HCT116 (cell line): ENCODE measurements at regions not wholly inside any gene's neighbourhood (a gene's known extent, or its start where the extent isn't known, plus 50 kb on each side); places are given as distances from the start of the nearest gene placed in this dataset.

Experiments
- ATAC-seq: fragments of 200-7000 bp; cut with Tn5 transposase; 2 replicates; pipeline ENCODE4 v1.9.1; 2020; ENCODE audit warnings: mild to moderate bottlenecking, moderate library complexity
- BruUV-seq: library from RNA; stranded (reverse); fragments of 400-500 nt; replicated peaks from 2 replicates; lab custom pipeline; 2021; lab: Mats Ljungman, UMichigan
- CTCF ChIA-PET: fragments of 300-600 bp; sonication (Branson Sonifier 250); formaldehyde crosslinking; loops from one replicate; lab custom pipeline; 2021; ENCODE audit warnings: antibody characterized with exemption; lab: Charles Lee
- POLR2A ChIA-PET: fragments of 300-600, 350-600 bp; sonication (Branson Sonifier 250); formaldehyde crosslinking; loops from one replicate; lab custom pipeline; 2021; ENCODE audit warnings: antibody characterized with exemption; lab: Charles Lee
- RAD21 ChIA-PET, 2 experiments: fragments of 300-600 bp; sonication (Branson Sonifier 250); formaldehyde crosslinking; loops; one replicate each; lab custom pipeline; 2023; ENCODE audit warnings: low total read pairs in 2 of 2; ENCODE audit not compliant: uncharacterized antibody in 2 of 2, unreplicated experiment in 2 of 2, low non-redundant PET in 1 of 2; lab: Charles Lee
- DNase-seq: peaks from one replicate; pipeline ENCODE4 v3.0.0-alpha.2; 2010; ENCODE audit warnings: low read depth, low spot score
- H2AFZ ChIP-seq: fragments of 200-600 bp; shearing (Covaris generic), sonication (generic); 2 replicates; pipeline ENCODE4 v1.6.1; 2017; ENCODE audit warnings: low read depth, mixed run types, mixed read lengths, antibody characterized with exemption, low read length; ENCODE audit not compliant: poor library complexity, severe bottlenecking
- H3K27ac ChIP-seq: 2 replicates; pipeline ENCODE4 v1.5.1; 2012; ENCODE audit warnings: low read depth, low read length
- H3K27me3 ChIP-seq: fragments of 200-600 bp; sonication (generic); 2 replicates; pipeline ENCODE4 v1.6.1; 2016; ENCODE audit warnings: mixed run types, low read length, mixed read lengths; ENCODE audit not compliant: insufficient read depth
- H3K36me3 ChIP-seq, 2 experiments: fragments of 200-500 bp in 1 of 2; fragments of 200-600 bp in 1 of 2; sonication (Bioruptor generic) in 1 of 2; sonication (generic) in 1 of 2; 2 replicates each; pipeline versions ENCODE4 v1.5.1 to v1.6.1; 2014 to 2016; ENCODE audit warnings: low read length in 2 of 2, inconsistent platforms in 1 of 2, mixed read lengths in 1 of 2, mixed run types in 1 of 2; ENCODE audit not compliant: insufficient read depth in 2 of 2, control insufficient read depth in 1 of 2
- H3K4me1 ChIP-seq, 2 experiments: fragments of 200-600 bp in 1 of 2; sonication (generic) in 1 of 2; 2 replicates each; pipeline versions ENCODE4 v1.5.1 to v1.6.1; 2012 to 2017; ENCODE audit warnings: low read length in 2 of 2, inconsistent platforms in 1 of 2, mild to moderate bottlenecking in 1 of 2, mixed read lengths in 1 of 2, mixed run types in 1 of 2, moderate library complexity in 1 of 2; ENCODE audit not compliant: insufficient read depth in 2 of 2, control insufficient read depth in 1 of 2
- H3K4me2 ChIP-seq: fragments of 200-600 bp; sonication (generic); 2 replicates; pipeline ENCODE4 v1.6.1; 2017; ENCODE audit warnings: mixed run types, low read length, mixed read lengths
- H3K4me3 ChIP-seq, 2 experiments: fragments of 200-600 bp in 1 of 2; sonication (generic) in 1 of 2; replicated peaks in 1 of 2; 2 replicates each; pipeline ENCODE4 v1.5.1; 2011 to 2016; ENCODE audit warnings: low read length in 2 of 2, control low read depth in 1 of 2, low read depth in 1 of 2, mild to moderate bottlenecking in 1 of 2, mixed read lengths in 1 of 2, mixed run types in 1 of 2
- H3K79me2 ChIP-seq: fragments of 200-600 bp; sonication (generic); 2 replicates; pipeline ENCODE4 v1.6.1; 2017; ENCODE audit warnings: mild to moderate bottlenecking, mixed run types, low read length, moderate library complexity, mixed read lengths; ENCODE audit not compliant: insufficient read depth
- H3K9ac ChIP-seq: fragments of 200-600 bp; sonication (generic); 2 replicates; pipeline ENCODE4 v1.6.1; 2016; ENCODE audit warnings: low read length, mixed read lengths
- H3K9me2 ChIP-seq: fragments of 200-600 bp; sonication (generic), shearing (Covaris generic); 2 replicates; pipeline ENCODE4 v1.6.1; 2017; ENCODE audit warnings: mixed run types, mild to moderate bottlenecking, moderate library complexity; ENCODE audit not compliant: insufficient read depth
- H3K9me3 ChIP-seq, 2 experiments: fragments of 200-500 bp in 1 of 2; fragments of 200-600 bp in 1 of 2; sonication (Bioruptor generic) in 1 of 2; sonication (generic) in 1 of 2; 2 replicates each; pipeline ENCODE4 v1.6.1; 2014 to 2017; ENCODE audit warnings: low read length in 2 of 2, mixed read lengths in 2 of 2, inconsistent platforms in 1 of 2, low read depth in 1 of 2, mild to moderate bottlenecking in 1 of 2, mixed run types in 1 of 2, moderate library complexity in 1 of 2; ENCODE audit not compliant: control insufficient read depth in 1 of 2, insufficient read depth in 1 of 2
- H4K20me1 ChIP-seq: fragments of 200-600 bp; sonication (generic), shearing (Covaris generic); 2 replicates; pipeline ENCODE4 v1.6.1; 2017; ENCODE audit warnings: mixed run types, mild to moderate bottlenecking, moderate library complexity; ENCODE audit not compliant: insufficient read depth
- CEBPB ChIP-seq: IDR thresholded peaks from 2 replicates; pipeline ENCODE4 v1.6.1; 2012; ENCODE audit warnings: low read depth
- EZH2phosphoT487 ChIP-seq: fragments of 200-600 bp; IDR thresholded peaks from 2 replicates; pipeline ENCODE4 v1.6.1; 2018; ENCODE audit warnings: antibody characterized with exemption, borderline replicate concordance
- RAD21 ChIP-seq: IDR thresholded peaks from 2 replicates; pipeline ENCODE4 v1.6.1; 2012; ENCODE audit warnings: low read depth, mild to moderate bottlenecking
- REST ChIP-seq: IDR thresholded peaks from 2 replicates; pipeline ENCODE4 v1.6.1; 2012; ENCODE audit warnings: low read depth
- SP1 ChIP-seq: IDR thresholded peaks from 2 replicates; pipeline ENCODE4 v1.6.1; 2012; ENCODE audit warnings: low read depth
- YY1 ChIP-seq: IDR thresholded peaks from 2 replicates; pipeline ENCODE4 v1.6.1; 2011; ENCODE audit warnings: low read length, low read depth, moderate library complexity, mild to moderate bottlenecking; ENCODE audit not compliant: insufficient replicate concordance; ENCODE audit errors: extremely low read depth
- ZFX ChIP-seq: fragments of 450-650 bp; IDR thresholded peaks from 2 replicates; pipeline ENCODE4 v1.6.1; 2017
- ZNF274 ChIP-seq: fragments of 200-500 bp; sonication (Bioruptor generic); IDR thresholded peaks from 2 replicates; pipeline ENCODE4 v1.6.1; 2014; ENCODE audit warnings: mild to moderate bottlenecking, low read depth, low read length, inconsistent platforms
- intact Hi-C: fragments of 100-400 bp; cut with micrococcal nuclease; formaldehyde crosslinking; loops from 2 replicates; pipeline ENCODE4 v1.10.0; 2022
- TF ChIP-seq, protein P1 (sequence below): IDR thresholded peaks from 2 replicates; pipeline ENCODE4 v1.6.1; 2011; ENCODE audit warnings: mild to moderate bottlenecking, low read length, moderate library complexity; ENCODE audit not compliant: insufficient replicate concordance; ENCODE audit errors: extremely low read depth

- TF ChIP-seq, protein P1, sequence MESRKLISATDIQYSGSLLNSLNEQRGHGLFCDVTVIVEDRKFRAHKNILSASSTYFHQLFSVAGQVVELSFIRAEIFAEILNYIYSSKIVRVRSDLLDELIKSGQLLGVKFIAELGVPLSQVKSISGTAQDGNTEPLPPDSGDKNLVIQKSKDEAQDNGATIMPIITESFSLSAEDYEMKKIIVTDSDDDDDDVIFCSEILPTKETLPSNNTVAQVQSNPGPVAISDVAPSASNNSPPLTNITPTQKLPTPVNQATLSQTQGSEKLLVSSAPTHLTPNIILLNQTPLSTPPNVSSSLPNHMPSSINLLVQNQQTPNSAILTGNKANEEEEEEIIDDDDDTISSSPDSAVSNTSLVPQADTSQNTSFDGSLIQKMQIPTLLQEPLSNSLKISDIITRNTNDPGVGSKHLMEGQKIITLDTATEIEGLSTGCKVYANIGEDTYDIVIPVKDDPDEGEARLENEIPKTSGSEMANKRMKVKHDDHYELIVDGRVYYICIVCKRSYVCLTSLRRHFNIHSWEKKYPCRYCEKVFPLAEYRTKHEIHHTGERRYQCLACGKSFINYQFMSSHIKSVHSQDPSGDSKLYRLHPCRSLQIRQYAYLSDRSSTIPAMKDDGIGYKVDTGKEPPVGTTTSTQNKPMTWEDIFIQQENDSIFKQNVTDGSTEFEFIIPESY, result no peak
- no peak for TF ChIP-seq RAD21
These were observed 69.1 kb upstream of the PUDP start (continued) for GRCh38 chrX:7216981-7217587.

- TF ChIP-seq ZNF274, result no peak
- TF ChIP-seq, protein P1, result no peak
- no peak for TF ChIP-seq REST
- no peak for TF ChIP-seq EZH2phosphoT487
- TF ChIP-seq RAD21, result no peak
- no peak for TF ChIP-seq CEBPB
- TF ChIP-seq YY1, result no peak
- no peak for TF ChIP-seq SP1
- TF ChIP-seq ZFX, result no peak
- DNase-seq, result no peak
- Histone ChIP-seq H3K9me2 (no peaks in the 10 kb centered on the region), H3K9ac (no peak overlapping the region), H3K27me3 (no peaks in the 10 kb centered on the region), H2AFZ (no peak overlapping the region), H4K20me1 (no peaks in the 10 kb centered on the region), H3K9me3 (no peaks in the 10 kb centered on the region), H3K4me1 (no peaks in the 10 kb centered on the region), H3K4me3 (no peak overlapping the region), H3K36me3 (no peaks in the 10 kb centered on the region), H3K4me2 (no peak overlapping the region), H3K79me2 (no peaks in the 10 kb centered on the region), H3K27ac (no peak overlapping the region)
- POLR2A ChIA-PET, result no interaction called here
- BruUV-seq, result no TSS peak
- CTCF ChIA-PET, result no interaction called here
- intact Hi-C loops, result no loop called here
- no peak for ATAC-seq
- RAD21 ChIA-PET, result no interaction called here
These were observed 67.9 kb upstream of the PUDP start for GRCh38 chrX:7215842-7216241.
